Mammary epithelial cell (primary cell): ENCODE measurements at regions not wholly inside any gene's neighbourhood (a gene's known extent, or its start where the extent isn't known, plus 50 kb on each side); places are given as distances from the start of the nearest gene placed in this dataset.

Experiments
- EZH2 ChIP-seq: IDR thresholded peaks from 2 replicates; pipeline ENCODE4 v1.6.1; 2012; ENCODE audit warnings: low read length, inconsistent platforms, borderline replicate concordance
- TF ChIP-seq, protein P1 (sequence below), 2 donors: IDR thresholded peaks in 1 of 2; conservative IDR thresholded peaks in 1 of 2; 2 replicates each; pipeline ENCODE4 v1.5.1; 2011 to 2012; ENCODE audit warnings: inconsistent platforms in 2 of 2, low read length in 2 of 2, mild to moderate bottlenecking in 2 of 2, control low read depth in 1 of 2, low read depth in 1 of 2; ENCODE audit not compliant: insufficient read depth in 1 of 2; ENCODE audit errors: extremely low read depth in 1 of 2

DNA sequence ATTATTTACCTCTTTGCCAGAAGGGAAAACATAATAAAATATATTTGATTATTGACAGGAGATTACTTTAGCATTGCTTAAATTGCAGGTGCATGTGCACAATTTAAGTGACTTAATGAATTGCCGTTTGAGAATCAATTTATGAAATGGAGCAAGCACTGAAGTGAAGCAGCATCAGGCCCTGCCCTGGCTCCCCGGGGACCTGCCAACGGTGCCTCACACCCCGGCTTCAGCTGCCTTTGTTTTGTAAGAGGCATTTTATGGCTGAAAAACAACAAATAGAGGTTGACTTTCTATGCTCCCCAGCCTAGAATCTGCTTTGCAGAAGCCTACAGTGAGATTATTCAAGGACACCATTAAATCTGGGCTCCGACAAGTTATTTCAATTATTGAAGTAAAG is 359.1 kb upstream of the IRX4 start:
- TF ChIP-seq EZH2: no peak
- TF ChIP-seq, protein P1, sequence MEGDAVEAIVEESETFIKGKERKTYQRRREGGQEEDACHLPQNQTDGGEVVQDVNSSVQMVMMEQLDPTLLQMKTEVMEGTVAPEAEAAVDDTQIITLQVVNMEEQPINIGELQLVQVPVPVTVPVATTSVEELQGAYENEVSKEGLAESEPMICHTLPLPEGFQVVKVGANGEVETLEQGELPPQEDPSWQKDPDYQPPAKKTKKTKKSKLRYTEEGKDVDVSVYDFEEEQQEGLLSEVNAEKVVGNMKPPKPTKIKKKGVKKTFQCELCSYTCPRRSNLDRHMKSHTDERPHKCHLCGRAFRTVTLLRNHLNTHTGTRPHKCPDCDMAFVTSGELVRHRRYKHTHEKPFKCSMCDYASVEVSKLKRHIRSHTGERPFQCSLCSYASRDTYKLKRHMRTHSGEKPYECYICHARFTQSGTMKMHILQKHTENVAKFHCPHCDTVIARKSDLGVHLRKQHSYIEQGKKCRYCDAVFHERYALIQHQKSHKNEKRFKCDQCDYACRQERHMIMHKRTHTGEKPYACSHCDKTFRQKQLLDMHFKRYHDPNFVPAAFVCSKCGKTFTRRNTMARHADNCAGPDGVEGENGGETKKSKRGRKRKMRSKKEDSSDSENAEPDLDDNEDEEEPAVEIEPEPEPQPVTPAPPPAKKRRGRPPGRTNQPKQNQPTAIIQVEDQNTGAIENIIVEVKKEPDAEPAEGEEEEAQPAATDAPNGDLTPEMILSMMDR (conservative IDR thresholded peaks at IDR 0.05 in 1 of 2, IDR thresholded peaks at IDR 0.05 in 1 of 2; ENCODE audit: extremely low read depth in 1 of 2, insufficient read depth in 1 of 2, low read depth in 1 of 2, low read length in 2 of 2): no peak
